HEK293T (cell line): ENCODE measurements at regions not wholly inside any gene's neighbourhood (a gene's known extent, or its start where the extent isn't known, plus 50 kb on each side); places are given as distances from the start of the nearest gene placed in this dataset.
"Not testable (repeated sequence)": the region's sequence is repeated elsewhere in the genome, so short reads cannot be mapped to it uniquely, and the experiment has no call there.

Source experiments
- ELF4 ChIP-seq: fragments of 450-650 bp; IDR thresholded peaks from 2 replicates; pipeline ENCODE4 v1.6.1; 2017; ENCODE audit warnings: antibody characterized with exemption
- HDGF ChIP-seq: fragments of 450-650 bp; IDR thresholded peaks from 2 replicates; pipeline ENCODE4 v1.6.1; 2017; ENCODE audit warnings: antibody characterized with exemption, borderline replicate concordance
- LEF1 ChIP-seq: fragments of 450-650 bp; IDR thresholded peaks from 2 replicates; pipeline ENCODE4 v1.6.1; 2017; ENCODE audit warnings: mild to moderate bottlenecking, borderline replicate concordance
- TF ChIP-seq, protein P1 (sequence below): fragments of 450-650 bp; IDR thresholded peaks from 2 replicates; pipeline ENCODE4 v1.6.1; 2016

- TF ChIP-seq LEF1, HDGF, ELF4: not testable (repeated sequence)
- TF ChIP-seq, protein P1, sequence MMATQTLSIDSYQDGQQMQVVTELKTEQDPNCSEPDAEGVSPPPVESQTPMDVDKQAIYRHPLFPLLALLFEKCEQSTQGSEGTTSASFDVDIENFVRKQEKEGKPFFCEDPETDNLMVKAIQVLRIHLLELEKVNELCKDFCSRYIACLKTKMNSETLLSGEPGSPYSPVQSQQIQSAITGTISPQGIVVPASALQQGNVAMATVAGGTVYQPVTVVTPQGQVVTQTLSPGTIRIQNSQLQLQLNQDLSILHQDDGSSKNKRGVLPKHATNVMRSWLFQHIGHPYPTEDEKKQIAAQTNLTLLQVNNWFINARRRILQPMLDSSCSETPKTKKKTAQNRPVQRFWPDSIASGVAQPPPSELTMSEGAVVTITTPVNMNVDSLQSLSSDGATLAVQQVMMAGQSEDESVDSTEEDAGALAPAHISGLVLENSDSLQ: not testable (repeated sequence)
These were observed 62.5 kb upstream of the CDC42EP3 start for GRCh38 chr2:37733955-37734354.
